H1 (cell line): ENCODE measurements at regions not wholly inside any gene's neighbourhood (a gene's known extent, or its start where the extent isn't known, plus 50 kb on each side); places are given as distances from the start of the nearest gene placed in this dataset.

Experiments
- CTCF ChIA-PET: fragments of 300-600 bp; sonication (Branson Sonifier 250); formaldehyde crosslinking; loops from one replicate; lab custom pipeline; 2021; ENCODE audit not compliant: partially characterized antibody; lab: Charles Lee
- POLR2A ChIA-PET: fragments of 300-600 bp; sonication (Branson Sonifier 250); formaldehyde crosslinking; loops from one replicate; lab custom pipeline; 2021; ENCODE audit warnings: inconsistent platforms; ENCODE audit not compliant: partially characterized antibody; lab: Charles Lee
- DNase-seq, 2 experiments: peaks; one replicate each; pipeline versions ENCODE4 v3.0.0 to v3.0.0-alpha.2; 2010 to 2022; ENCODE audit warnings: low spot score in 2 of 2, low read depth in 1 of 2, mixed read lengths in 1 of 2
- FAIRE-seq: peaks from 2 replicates; lab custom pipeline; 2011; peaks lifted over from hg19 to GRCh38; lab: Jason Lieb, UNC
- H2AFZ ChIP-seq: 2 replicates; pipeline ENCODE4 v1.8.1; 2012; ENCODE audit warnings: low read length, inconsistent platforms
- H2AK5ac ChIP-seq: 2 replicates; pipeline ENCODE4 v1.6.1; 2013; ENCODE audit warnings: low read depth, low read length
- H2BK120ac ChIP-seq: replicated peaks from 2 replicates; pipeline ENCODE3; 2013; ENCODE audit warnings: low read depth, low read length, inconsistent platforms
- H2BK12ac ChIP-seq: 2 replicates; pipeline ENCODE4 v1.6.1; 2013; ENCODE audit warnings: low read depth, low read length
- H2BK15ac ChIP-seq: 2 replicates; pipeline ENCODE4 v1.6.1; 2013; ENCODE audit warnings: low read length
- H2BK20ac ChIP-seq: 2 replicates; pipeline ENCODE4 v1.6.1; 2013; ENCODE audit warnings: low read length
- H2BK5ac ChIP-seq: 2 replicates; pipeline ENCODE4 v1.6.1; 2013; ENCODE audit warnings: low read depth, low read length
- H3K14ac ChIP-seq: 2 replicates; pipeline ENCODE4 v1.6.1; 2013; ENCODE audit warnings: inconsistent platforms; ENCODE audit not compliant: insufficient read length
- H3K18ac ChIP-seq: 2 replicates; pipeline ENCODE4 v1.6.1; 2013; ENCODE audit warnings: low read length; ENCODE audit errors: extremely low read depth
- H3K23ac ChIP-seq: 2 replicates; pipeline ENCODE4 v1.6.1; 2013; ENCODE audit warnings: inconsistent platforms; ENCODE audit not compliant: insufficient read length
- H3K23me2 ChIP-seq: 2 replicates; pipeline ENCODE4 v1.6.1; 2013; ENCODE audit warnings: low read depth, low read length
- H3K27ac ChIP-seq: 2 replicates; pipeline ENCODE4 v1.6.1; 2011; ENCODE audit warnings: low read depth, low read length, inconsistent platforms
- H3K27me3 ChIP-seq, 4 experiments: replicated peaks in 1 of 4; 1 replicate in 1 of 4; 2 replicates in 3 of 4; pipeline versions ENCODE4 v1.6.1 to v1.8.1; 2011 to 2013; ENCODE audit warnings: low read length in 3 of 4, mild to moderate bottlenecking in 3 of 4, inconsistent platforms in 2 of 4, mixed read lengths in 2 of 4, moderate library complexity in 1 of 4; ENCODE audit not compliant: control insufficient read depth in 3 of 4, insufficient read depth in 3 of 4; ENCODE audit errors: extremely low read depth in 1 of 4
- H3K36me3 ChIP-seq, 4 experiments: 2 replicates each; pipeline versions ENCODE4 v1.6.1 to v1.8.1; 2011 to 2013; ENCODE audit warnings: mild to moderate bottlenecking in 4 of 4, low read length in 3 of 4, moderate library complexity in 2 of 4, control low read depth in 1 of 4, inconsistent platforms in 1 of 4; ENCODE audit not compliant: insufficient read depth in 4 of 4, control insufficient read depth in 2 of 4
- H3K4ac ChIP-seq: replicated peaks from 2 replicates; pipeline ENCODE3; 2013; ENCODE audit warnings: low read length, low read depth, mixed read lengths, inconsistent platforms; ENCODE audit not compliant: insufficient read length
- H3K4me1 ChIP-seq, 4 experiments: replicated peaks in 1 of 4; 1 replicate in 1 of 4; 2 replicates in 3 of 4; pipeline versions ENCODE4 v1.6.1 to v1.8.1; 2011 to 2013; ENCODE audit warnings: low read length in 3 of 4, inconsistent platforms in 2 of 4, mixed read lengths in 1 of 4; ENCODE audit not compliant: insufficient read depth in 4 of 4, control insufficient read depth in 3 of 4
- H3K4me2 ChIP-seq, 2 experiments: 2 replicates each; pipeline versions ENCODE4 v1.6.1 to v1.8.1; 2011 to 2013; ENCODE audit warnings: low read depth in 2 of 2, low read length in 2 of 2, control low read depth in 1 of 2, inconsistent platforms in 1 of 2, mild to moderate bottlenecking in 1 of 2; ENCODE audit not compliant: insufficient read depth in 1 of 2
- H3K4me3 ChIP-seq, 4 experiments: fragments of 200-600, 300-600 bp in 1 of 4; sonication (generic), shearing (Covaris generic), sonication (Bioruptor Twin) in 1 of 4; 2 replicates each; pipeline versions ENCODE4 v1.5.1 to v1.8.1; 2011 to 2016; ENCODE audit warnings: low read length in 4 of 4, low read depth in 3 of 4, control low read depth in 2 of 4, inconsistent platforms in 2 of 4, mild to moderate bottlenecking in 2 of 4, mixed read lengths in 1 of 4, moderate library complexity in 1 of 4; ENCODE audit not compliant: insufficient read depth in 2 of 4; ENCODE audit errors: extremely low read depth in 1 of 4
- H3K56ac ChIP-seq: replicated peaks from 2 replicates; pipeline ENCODE3; 2013; ENCODE audit warnings: low read depth, mild to moderate bottlenecking, mixed read lengths, low read length, inconsistent platforms; ENCODE audit not compliant: insufficient read length
- H3K79me1 ChIP-seq: 2 replicates; pipeline ENCODE4 v1.6.1; 2013; ENCODE audit warnings: low read depth, low read length, control low read depth
- H3K79me2 ChIP-seq, 2 experiments: 2 replicates each; pipeline versions ENCODE4 v1.6.1 to v1.8.1; 2012 to 2013; ENCODE audit warnings: low read length in 2 of 2, mild to moderate bottlenecking in 2 of 2, inconsistent platforms in 1 of 2; ENCODE audit not compliant: insufficient read depth in 2 of 2, control insufficient read depth in 1 of 2
- H3K9ac ChIP-seq, 4 experiments: replicated peaks in 1 of 4; 1 replicate in 1 of 4; 2 replicates in 3 of 4; pipeline versions ENCODE4 v1.6.1 to v1.8.1; 2011 to 2013; ENCODE audit warnings: low read depth in 3 of 4, low read length in 3 of 4, control low read depth in 2 of 4, mild to moderate bottlenecking in 2 of 4, moderate library complexity in 2 of 4, inconsistent platforms in 1 of 4; ENCODE audit errors: extremely low read depth in 1 of 4
- H3K9me3 ChIP-seq, 2 experiments: 2 replicates each; pipeline versions ENCODE4 v1.6.1 to v1.8.1; 2012 to 2013; ENCODE audit warnings: mild to moderate bottlenecking in 2 of 2, moderate library complexity in 2 of 2, control low read depth in 1 of 2, inconsistent platforms in 1 of 2, low read depth in 1 of 2, low read length in 1 of 2, mixed read lengths in 1 of 2; ENCODE audit not compliant: insufficient read depth in 2 of 2
- H4K20me1 ChIP-seq, 2 experiments: replicated peaks in 1 of 2; 2 replicates each; pipeline versions ENCODE3 to v1.8.1; 2011 to 2013; ENCODE audit warnings: inconsistent platforms in 2 of 2, low read length in 2 of 2, mild to moderate bottlenecking in 1 of 2; ENCODE audit not compliant: insufficient read depth in 2 of 2, control insufficient read depth in 1 of 2
- H4K5ac ChIP-seq: 2 replicates; pipeline ENCODE4 v1.6.1; 2013; ENCODE audit warnings: low read length, low read depth, mixed read lengths, inconsistent platforms; ENCODE audit not compliant: insufficient read length
- H4K8ac ChIP-seq: 2 replicates; pipeline ENCODE4 v1.8.0; 2013; ENCODE audit warnings: mild to moderate bottlenecking, moderate library complexity, low read length, inconsistent platforms; ENCODE audit not compliant: insufficient read depth; ENCODE audit errors: extremely low read depth
- H4K91ac ChIP-seq: replicated peaks from 2 replicates; pipeline ENCODE3; 2013; ENCODE audit warnings: low read length, mixed read lengths, inconsistent platforms; ENCODE audit not compliant: insufficient read length
- CTCF ChIP-seq, 3 experiments: IDR thresholded peaks; 1 replicate in 2 of 3; 2 replicates in 1 of 3; pipeline versions ENCODE4 v1.5.1 to v1.6.1; 2011; ENCODE audit warnings: low read length in 3 of 3, mild to moderate bottlenecking in 3 of 3, inconsistent platforms in 2 of 3, low read depth in 1 of 3, moderate library complexity in 1 of 3; ENCODE audit not compliant: insufficient read depth in 1 of 3; ENCODE audit errors: control extremely low read depth in 1 of 3
- EGR1 ChIP-seq: IDR thresholded peaks from 2 replicates; pipeline ENCODE4 v1.6.1; 2011; ENCODE audit warnings: low read depth, low read length, borderline replicate concordance
- GABPA ChIP-seq: IDR thresholded peaks from 2 replicates; pipeline ENCODE4 v1.6.1; 2011; ENCODE audit warnings: mild to moderate bottlenecking, low read length, moderate library complexity, borderline replicate concordance; ENCODE audit not compliant: insufficient read depth
- POU5F1 ChIP-seq: IDR thresholded peaks from 2 replicates; pipeline ENCODE4 v1.6.1; 2011; ENCODE audit warnings: low read depth, mild to moderate bottlenecking, low read length, moderate library complexity
- RBBP5 ChIP-seq: IDR thresholded peaks from 2 replicates; pipeline ENCODE4 v1.7.1; 2012; ENCODE audit warnings: low read depth, mild to moderate bottlenecking, inconsistent platforms, low read length, moderate library complexity, borderline replicate concordance
- RXRA ChIP-seq: IDR thresholded peaks from 2 replicates; pipeline ENCODE4 v1.6.1; 2011; ENCODE audit warnings: low read depth, mild to moderate bottlenecking, low read length, moderate library complexity; ENCODE audit not compliant: insufficient read depth
- SP1 ChIP-seq: IDR thresholded peaks from 2 replicates; pipeline ENCODE4 v1.6.1; 2011; ENCODE audit warnings: low read depth, low read length
- WGBS, 2 experiments: shearing (Covaris generic) in 1 of 2; methylation state at CpG; one replicate each; pipeline versions ENCODE4 v1.1.6 to v1.1.7; 2013 to 2015; ENCODE audit warnings: low lambda C conversion rate in 2 of 2, mixed read lengths in 2 of 2, inconsistent platforms in 1 of 2, low coverage in 1 of 2, missing lambda C conversion rate in 1 of 2; ENCODE audit not compliant: insufficient replicate concordance in 2 of 2, insufficient coverage in 1 of 2, insufficient read length in 1 of 2; ENCODE audit errors: extremely low coverage in 1 of 2, missing lambda C conversion rate in 1 of 2; 5-methylcytosine and 5-hydroxymethylcytosine counted together

GRCh38 chr16:14011001-14011400 lies 60.1 kb upstream of the MRTFB start:
- Histone ChIP-seq H4K20me1 (no peaks in the 10 kb centered on the region), H3K18ac (no peak overlapping the region), H3K27ac (no peak overlapping the region), H3K4me1 (peaks cover 0 to 10% (median 8%) of the 10 kb centered on the region in 4 experiments; a peak in 5 of 7 replicates), H3K27me3 (no peaks in the 10 kb centered on the region), H3K4ac (no peak overlapping the region), H3K36me3 (no peaks in the 10 kb centered on the region), H3K23ac (no peak overlapping the region), H3K4me2 (no peak overlapping the region), H4K8ac (no peak overlapping the region), H3K56ac (no peak overlapping the region), H2BK5ac (no peak overlapping the region), H3K79me1 (no peaks in the 10 kb centered on the region), H3K9me3 (no peaks in the 10 kb centered on the region), H2BK120ac (no peak overlapping the region), H2BK15ac (no peak overlapping the region), H2AK5ac (no peak overlapping the region), H3K79me2 (no peaks in the 10 kb centered on the region), H3K9ac (no peak overlapping the region), H3K14ac (no peak overlapping the region), H4K91ac (no peak overlapping the region), H4K5ac (no peak overlapping the region), H2AFZ (no peak overlapping the region), H2BK20ac (no peak overlapping the region), H2BK12ac (no peak overlapping the region), H3K23me2 (no peaks in the 10 kb centered on the region), H3K4me3 (no peak overlapping the region)
- POLR2A ChIA-PET: no interaction called here
- DNase-seq: no peak
- WGBS, 2 experiments: 100% methylated on average over 2 of the region's 2 CpGs; no CpG with 5 or more reads in 1 of the 2 experiments
- FAIRE-seq: no peak
- CTCF ChIA-PET: no interaction called here
- TF ChIP-seq RXRA (no peak), SP1 (no peak), POU5F1 (no peak), GABPA (no peak), RBBP5 (no peak), CTCF (IDR thresholded peaks at IDR 0.05; ENCODE audit: control extremely low read depth in 1 of 3, insufficient read depth in 1 of 3, low read depth in 1 of 3, low read length in 3 of 3) (no peak), EGR1 (no peak)
